Sigmoid colon (tissue), 4 donors: ENCODE measurements at regions not wholly inside any gene's neighbourhood (a gene's known extent, or its start where the extent isn't known, plus 50 kb on each side); places are given as distances from the start of the nearest gene placed in this dataset.

Experiments
- EP300 ChIP-seq, 4 donors: sonication (generic); formaldehyde crosslinking; IDR thresholded peaks; one replicate each; pipeline ENCODE4 v1.6.1; 2017; ENCODE audit warnings: antibody characterized with exemption in 4 of 4
- POLR2A ChIP-seq, 2 donors: fragments of 450-650 bp; IDR thresholded peaks; one replicate each; pipeline ENCODE4 v1.6.1; 2016; ENCODE audit warnings: antibody characterized with exemption in 2 of 2, mild to moderate bottlenecking in 2 of 2, moderate library complexity in 2 of 2
- POLR2AphosphoS5 ChIP-seq, 4 donors: sonication (generic); formaldehyde crosslinking; IDR thresholded peaks; one replicate each; pipeline ENCODE4 v1.6.1; 2017; ENCODE audit warnings: antibody characterized with exemption in 4 of 4
- TF ChIP-seq, protein P1 (sequence below), 4 experiments: fragments of 450-650 bp in 3 of 4; fragments of 200-600 bp in 1 of 4; IDR thresholded peaks; one replicate each; pipeline ENCODE4 v1.5.1; 2016 to 2019; ENCODE audit warnings: antibody characterized with exemption in 4 of 4, mild to moderate bottlenecking in 3 of 4, moderate library complexity in 2 of 4

DNA sequence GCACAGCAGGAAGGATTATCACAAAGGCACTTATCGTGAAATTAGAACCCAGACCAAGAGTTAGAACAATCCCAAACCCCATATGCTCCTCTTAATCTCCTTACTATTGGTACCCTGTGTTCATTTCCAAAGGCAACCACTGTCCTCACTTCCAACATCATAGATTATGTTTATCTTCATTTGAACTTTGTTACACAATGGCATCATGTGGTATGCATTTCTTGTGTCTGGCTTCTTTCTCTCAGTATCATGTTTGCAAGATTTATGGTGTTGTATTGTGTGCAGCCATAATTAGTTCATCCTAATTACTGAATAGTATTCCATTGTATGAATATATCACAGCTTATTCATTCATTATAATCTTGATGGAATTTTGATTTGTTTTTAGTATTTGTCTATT, 124.6 kb upstream of the SEC61G start:
- TF ChIP-seq, protein P1, sequence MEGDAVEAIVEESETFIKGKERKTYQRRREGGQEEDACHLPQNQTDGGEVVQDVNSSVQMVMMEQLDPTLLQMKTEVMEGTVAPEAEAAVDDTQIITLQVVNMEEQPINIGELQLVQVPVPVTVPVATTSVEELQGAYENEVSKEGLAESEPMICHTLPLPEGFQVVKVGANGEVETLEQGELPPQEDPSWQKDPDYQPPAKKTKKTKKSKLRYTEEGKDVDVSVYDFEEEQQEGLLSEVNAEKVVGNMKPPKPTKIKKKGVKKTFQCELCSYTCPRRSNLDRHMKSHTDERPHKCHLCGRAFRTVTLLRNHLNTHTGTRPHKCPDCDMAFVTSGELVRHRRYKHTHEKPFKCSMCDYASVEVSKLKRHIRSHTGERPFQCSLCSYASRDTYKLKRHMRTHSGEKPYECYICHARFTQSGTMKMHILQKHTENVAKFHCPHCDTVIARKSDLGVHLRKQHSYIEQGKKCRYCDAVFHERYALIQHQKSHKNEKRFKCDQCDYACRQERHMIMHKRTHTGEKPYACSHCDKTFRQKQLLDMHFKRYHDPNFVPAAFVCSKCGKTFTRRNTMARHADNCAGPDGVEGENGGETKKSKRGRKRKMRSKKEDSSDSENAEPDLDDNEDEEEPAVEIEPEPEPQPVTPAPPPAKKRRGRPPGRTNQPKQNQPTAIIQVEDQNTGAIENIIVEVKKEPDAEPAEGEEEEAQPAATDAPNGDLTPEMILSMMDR (IDR thresholded peaks at IDR 0.05): no peak
- TF ChIP-seq EP300 (IDR thresholded peaks at IDR 0.05): no peak
- TF ChIP-seq POLR2A (IDR thresholded peaks at IDR 0.05): no peak
- TF ChIP-seq POLR2AphosphoS5 (IDR thresholded peaks at IDR 0.05): no peak
